Type B pancreatic cell (in vitro differentiated cells): ENCODE measurements at regions not wholly inside any gene's neighbourhood (a gene's known extent, or its start where the extent isn't known, plus 50 kb on each side); places are given as distances from the start of the nearest gene placed in this dataset.

ENCODE experiments used
- DNase-seq: peaks from one replicate; pipeline ENCODE4 v3.0.0; 2021; ENCODE audit warnings: mixed read lengths; ENCODE audit not compliant: unreplicated experiment; ENCODE audit errors: extremely low spot score
- H3K27ac Mint-ChIP-seq: 2 replicates; pipeline ENCODE4 v1.8.0; 2021; ENCODE audit warnings: mild to moderate bottlenecking, mixed read lengths
- H3K27me3 Mint-ChIP-seq: 2 replicates; pipeline ENCODE4 v1.8.0; 2021; ENCODE audit warnings: mixed read lengths
- H3K36me3 Mint-ChIP-seq: 2 replicates; pipeline ENCODE4 v1.8.0; 2021; ENCODE audit warnings: mixed read lengths
- H3K4me1 Mint-ChIP-seq: one replicate; pipeline ENCODE4 v1.8.0; 2021; ENCODE audit warnings: mixed read lengths; ENCODE audit not compliant: unreplicated experiment
- H3K4me3 Mint-ChIP-seq: 2 replicates; pipeline ENCODE4 v1.8.0; 2021; ENCODE audit warnings: mild to moderate bottlenecking, mixed read lengths
- H3K9me3 Mint-ChIP-seq: 2 replicates; pipeline ENCODE4 v1.8.0; 2021; ENCODE audit warnings: mixed read lengths
- TF ChIP-seq, protein P1 (sequence below): fragments of 200-600 bp; sonication (generic); conservative IDR thresholded peaks from 2 replicates; pipeline ENCODE4 v1.5.0; 2021; ENCODE audit warnings: antibody characterized with exemption, mild to moderate bottlenecking

GRCh38 chr7:19834566-19834965, 61.1 kb upstream of the TMEM196 start:
- H3K4me1 Mint-ChIP-seq = no peaks in the 10 kb centered on the region
- H3K4me3 Mint-ChIP-seq = no peak overlapping the region
- DNase-seq = no peak

DNA sequence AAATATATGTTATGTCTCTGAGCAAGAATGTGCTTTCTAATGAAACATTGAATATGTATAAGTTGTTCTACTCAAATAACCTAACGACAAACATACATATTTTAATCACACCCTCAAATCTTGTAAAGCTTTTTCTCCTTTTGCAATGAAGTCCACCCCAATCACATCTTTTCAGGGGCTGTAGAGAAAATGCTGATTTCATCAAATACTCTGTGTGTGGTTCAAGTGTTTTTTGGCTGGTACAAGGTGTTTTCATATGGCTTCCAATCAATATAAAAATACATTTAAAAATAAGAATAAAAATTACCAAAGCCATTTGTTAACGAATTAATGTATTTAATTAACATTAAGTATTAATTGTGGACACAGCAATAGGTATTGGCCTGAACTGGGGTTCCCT, 57.2 kb upstream of the TMEM196 start:
- H3K9me3 Mint-ChIP-seq = no peaks in the 10 kb centered on the region
- H3K4me3 Mint-ChIP-seq = no peak overlapping the region
- TF ChIP-seq, protein P1, sequence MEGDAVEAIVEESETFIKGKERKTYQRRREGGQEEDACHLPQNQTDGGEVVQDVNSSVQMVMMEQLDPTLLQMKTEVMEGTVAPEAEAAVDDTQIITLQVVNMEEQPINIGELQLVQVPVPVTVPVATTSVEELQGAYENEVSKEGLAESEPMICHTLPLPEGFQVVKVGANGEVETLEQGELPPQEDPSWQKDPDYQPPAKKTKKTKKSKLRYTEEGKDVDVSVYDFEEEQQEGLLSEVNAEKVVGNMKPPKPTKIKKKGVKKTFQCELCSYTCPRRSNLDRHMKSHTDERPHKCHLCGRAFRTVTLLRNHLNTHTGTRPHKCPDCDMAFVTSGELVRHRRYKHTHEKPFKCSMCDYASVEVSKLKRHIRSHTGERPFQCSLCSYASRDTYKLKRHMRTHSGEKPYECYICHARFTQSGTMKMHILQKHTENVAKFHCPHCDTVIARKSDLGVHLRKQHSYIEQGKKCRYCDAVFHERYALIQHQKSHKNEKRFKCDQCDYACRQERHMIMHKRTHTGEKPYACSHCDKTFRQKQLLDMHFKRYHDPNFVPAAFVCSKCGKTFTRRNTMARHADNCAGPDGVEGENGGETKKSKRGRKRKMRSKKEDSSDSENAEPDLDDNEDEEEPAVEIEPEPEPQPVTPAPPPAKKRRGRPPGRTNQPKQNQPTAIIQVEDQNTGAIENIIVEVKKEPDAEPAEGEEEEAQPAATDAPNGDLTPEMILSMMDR = no peak
- no peaks in the 10 kb centered on the region for H3K27me3 Mint-ChIP-seq
- no peak overlapping the region for H3K27ac Mint-ChIP-seq
- H3K36me3 Mint-ChIP-seq = no peaks in the 10 kb centered on the region
- no peaks in the 10 kb centered on the region for H3K4me1 Mint-ChIP-seq
- DNase-seq = no peak

More at GRCh38 chr7:19834566-19834965, 61.1 kb upstream of the TMEM196 start:
- no peaks in the 10 kb centered on the region for H3K36me3 Mint-ChIP-seq
- H3K27ac Mint-ChIP-seq = no peak overlapping the region
- TF ChIP-seq, protein P1 = no peak
- H3K9me3 Mint-ChIP-seq = no peaks in the 10 kb centered on the region
- H3K27me3 Mint-ChIP-seq = no peaks in the 10 kb centered on the region
